ENCODE measurements at regions not wholly inside any gene's neighbourhood (a gene's known extent, or its start where the extent isn't known, plus 50 kb on each side); places are given as distances from the start of the nearest gene placed in this dataset.

GRCh38 chr5:176176231-176176630 lies 62.0 kb upstream of the SIMC1 start:
- DNase-seq (ENCODE audit: low read depth) = no peak

- no peak for DNase-seq (ENCODE audit: low read depth)
Measured at GRCh38 chr5:176178789-176179188, 59.4 kb upstream of the SIMC1 start.

- DNase-seq (ENCODE audit: low read depth) = peak; percentile 23
Measured at GRCh38 chr5:176180339-176180738, 57.9 kb upstream of the SIMC1 start.

DNA sequence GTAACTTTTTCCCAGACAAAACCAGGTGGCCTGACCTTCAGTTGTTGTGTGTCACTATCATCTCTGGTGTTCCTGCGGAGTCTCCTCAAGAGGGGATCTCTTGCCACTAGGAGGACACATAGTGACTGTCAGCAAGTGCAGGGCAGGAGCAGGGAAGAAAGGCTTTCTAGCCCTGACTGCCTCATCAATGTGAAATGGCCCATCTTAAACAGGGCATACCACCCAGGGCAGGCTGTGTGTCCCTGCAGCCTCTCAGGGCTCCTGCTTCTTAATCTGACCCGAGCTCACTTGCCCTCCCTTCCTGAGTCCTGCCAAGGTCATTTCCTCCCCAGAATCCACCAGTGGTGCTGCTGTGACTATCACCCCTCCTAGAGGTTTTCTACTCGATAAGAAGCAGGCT lies 57.4 kb upstream of the SIMC1 start:
- DNase-seq (ENCODE audit: low read depth) = no peak

- no peak for DNase-seq (ENCODE audit: low read depth)
Measured at GRCh38 chr5:176181271-176181855, 56.9 kb upstream of the SIMC1 start.

- DNase-seq (ENCODE audit: low read depth) = no peak
Measured at GRCh38 chr5:176183321-176184074, 54.7 kb upstream of the SIMC1 start.

DNA sequence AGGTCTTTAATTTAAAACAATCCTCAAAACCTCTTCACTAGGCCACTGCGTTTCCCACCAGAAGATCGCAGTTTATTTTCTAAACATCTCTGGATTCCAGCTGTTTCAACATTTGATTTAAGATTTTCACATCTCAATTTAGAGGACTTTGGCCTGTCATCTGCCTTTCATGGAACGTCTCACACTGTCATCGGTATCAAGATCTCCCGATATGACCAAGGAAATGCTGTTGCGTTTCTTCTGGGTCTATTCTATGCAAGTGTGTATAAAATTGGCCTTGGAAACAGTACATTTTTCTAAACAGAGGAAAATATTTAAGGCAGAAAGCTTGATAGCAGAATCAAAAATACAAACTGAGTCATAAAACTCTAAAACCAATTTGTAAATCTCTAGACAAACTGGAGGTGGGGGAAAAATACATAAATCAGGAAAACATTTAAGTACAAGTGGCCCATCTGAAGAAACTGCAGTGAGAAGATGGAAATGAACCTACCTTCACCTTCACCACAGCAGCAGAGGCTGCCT lies 53.6 kb upstream of the SIMC1 start:
- no peak for DNase-seq (ENCODE audit: low read depth)

- no peak for DNase-seq (ENCODE audit: low read depth)
Measured at GRCh38 chr5:176185133-176185733, 53.0 kb upstream of the SIMC1 start.

DNA sequence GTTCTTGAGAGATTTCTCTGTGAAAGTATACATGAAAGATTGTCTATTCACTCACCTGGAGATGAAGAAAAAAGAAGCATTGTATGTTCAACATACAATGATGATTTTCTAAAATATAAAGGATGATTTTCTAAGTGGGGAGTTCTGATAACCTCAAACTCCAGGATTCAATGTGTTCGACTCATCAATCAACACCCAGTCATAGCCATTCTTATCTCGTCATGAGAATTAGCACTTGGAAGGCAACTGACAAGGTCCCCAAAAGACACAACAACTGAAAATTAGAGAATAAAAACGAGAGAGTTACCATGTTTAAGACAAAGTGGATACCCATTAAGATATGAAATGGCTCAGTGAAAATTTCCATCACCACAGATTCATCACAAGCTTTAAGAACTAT lies 52.1 kb upstream of the SIMC1 start:
- DNase-seq (ENCODE audit: low read depth) = no peak

DNA sequence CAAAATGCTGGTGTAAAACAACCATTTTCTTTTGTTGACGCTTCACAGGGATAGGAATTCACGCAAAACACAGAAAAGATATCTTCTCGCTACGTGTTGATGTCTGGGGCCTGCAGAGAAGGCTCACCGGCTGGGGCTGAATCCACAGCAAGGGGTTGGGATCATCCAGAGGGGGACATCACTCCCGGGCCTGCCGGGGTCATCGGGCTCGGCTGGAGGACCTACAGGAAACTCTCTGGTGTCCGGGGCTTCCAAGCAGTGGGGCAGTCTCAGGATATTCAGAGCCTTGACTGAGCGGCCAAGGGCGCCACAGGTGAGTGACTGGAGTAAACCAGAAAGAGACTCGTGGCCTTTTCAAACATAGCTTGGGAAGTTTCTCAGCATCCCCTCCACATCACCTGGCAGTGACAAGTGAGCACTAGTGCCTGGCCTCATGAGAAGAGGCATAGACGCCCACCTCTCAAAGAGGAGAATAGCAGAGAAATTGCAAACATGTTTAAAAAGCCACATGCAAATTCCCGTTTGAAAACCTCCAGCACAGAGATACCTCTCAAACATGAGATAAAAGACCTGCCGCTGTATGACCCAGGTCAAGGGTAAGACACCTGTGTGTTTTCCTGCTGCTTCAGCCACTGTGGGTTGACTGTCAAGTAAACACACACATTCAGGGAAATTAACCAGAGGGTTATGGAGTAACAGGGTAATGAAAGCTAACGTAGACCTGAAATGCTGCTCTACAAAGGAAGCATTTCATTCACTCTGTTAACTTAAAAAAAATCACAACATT lies 50.8 kb upstream of the SIMC1 start:
- no peak for DNase-seq (ENCODE audit: low read depth)

DNA sequence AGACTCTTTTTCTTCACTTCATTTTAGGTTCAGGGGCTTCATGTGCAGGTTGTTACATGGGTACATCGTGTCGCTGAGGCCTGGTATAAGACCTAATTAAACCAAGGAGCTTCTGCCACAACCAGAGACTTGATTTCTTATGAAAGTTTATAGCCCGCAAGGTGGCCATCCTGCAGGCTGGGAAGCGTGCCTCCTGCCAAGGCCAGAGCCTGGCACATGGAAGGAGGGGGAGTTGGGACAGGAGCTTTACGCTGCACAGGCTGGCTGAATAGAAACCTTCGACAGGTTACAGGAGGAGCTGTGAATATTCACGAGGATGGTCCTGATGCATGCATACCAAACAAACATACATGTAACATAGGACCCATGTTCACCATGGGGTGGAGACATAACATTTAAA lies 50.1 kb upstream of the SIMC1 start:
- no peak for DNase-seq (ENCODE audit: low read depth)
